HG03039 (cell line): ENCODE measurements at regions not wholly inside any gene's neighbourhood (a gene's known extent, or its start where the extent isn't known, plus 50 kb on each side); places are given as distances from the start of the nearest gene placed in this dataset.

Experiments used
- ATAC-seq: cut with Tn5 transposase; IDR thresholded peaks from one replicate; pipeline ENCODE4 v1.9.1; 2021; ENCODE audit warnings: mild to moderate bottlenecking, moderate library complexity; ENCODE audit not compliant: unreplicated experiment

DNA sequence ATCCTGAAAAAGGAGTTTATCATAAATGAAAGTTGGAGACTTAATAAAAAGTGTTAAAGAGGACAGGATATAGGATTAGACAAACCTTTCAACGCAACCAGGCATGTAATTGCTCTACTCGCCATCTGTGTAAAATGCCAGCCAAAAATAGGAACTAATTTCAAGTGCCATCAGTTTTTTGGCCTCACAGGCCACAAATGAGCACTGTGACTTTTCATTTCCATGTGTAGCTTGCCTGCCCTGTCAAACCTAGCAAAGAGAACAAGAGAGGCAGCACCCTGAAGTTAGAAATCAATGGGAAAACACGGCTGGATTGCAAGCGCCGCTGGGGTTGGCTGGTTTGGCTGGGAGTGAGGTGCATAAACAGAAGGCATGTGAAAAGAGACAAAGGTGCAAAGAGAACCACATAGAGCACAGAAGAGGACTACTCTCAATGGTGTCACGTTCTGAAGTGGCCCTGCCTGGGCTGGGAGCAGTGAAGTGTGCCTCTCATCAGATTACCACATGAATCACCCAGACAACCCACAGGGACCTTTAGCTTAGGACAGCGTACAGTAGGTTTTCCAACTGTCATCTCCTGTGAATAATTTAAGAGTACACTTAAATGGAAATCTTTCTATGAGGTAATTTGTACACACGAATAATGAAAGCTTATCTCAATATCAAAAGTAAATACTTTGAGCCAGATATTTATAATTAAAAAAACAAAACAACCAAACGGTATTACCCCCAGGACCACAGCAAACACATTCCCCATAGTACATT is 78.0 kb upstream of the NHSL1 start:
- ATAC-seq = no peak

DNA sequence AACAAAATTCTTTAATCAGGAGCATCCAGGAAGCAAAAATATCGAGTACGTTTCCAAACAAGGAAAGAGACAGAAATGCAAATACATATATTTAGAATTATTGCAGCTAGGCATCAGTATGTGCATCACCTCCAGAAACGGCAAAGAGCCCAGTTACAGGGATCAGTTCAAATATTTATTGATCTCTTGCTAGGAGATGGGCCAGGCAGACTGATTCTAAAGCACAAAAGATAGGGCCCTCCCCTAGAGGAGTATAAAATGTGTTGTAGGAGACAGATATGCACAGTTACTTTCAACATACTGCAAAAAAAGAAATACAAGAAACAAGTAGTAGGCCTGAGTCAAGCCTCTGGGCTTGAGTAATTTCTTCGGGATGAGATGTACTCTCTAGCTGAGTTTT is 80.7 kb upstream of the NHSL1 start:
- no peak for ATAC-seq

- no peak for ATAC-seq
These were observed 81.5 kb upstream of the NHSL1 start for GRCh38 chr6:138580801-138581200.

GRCh38 chr6:138582573-138582972 is 83.3 kb upstream of the NHSL1 start:
- ATAC-seq = no peak

DNA sequence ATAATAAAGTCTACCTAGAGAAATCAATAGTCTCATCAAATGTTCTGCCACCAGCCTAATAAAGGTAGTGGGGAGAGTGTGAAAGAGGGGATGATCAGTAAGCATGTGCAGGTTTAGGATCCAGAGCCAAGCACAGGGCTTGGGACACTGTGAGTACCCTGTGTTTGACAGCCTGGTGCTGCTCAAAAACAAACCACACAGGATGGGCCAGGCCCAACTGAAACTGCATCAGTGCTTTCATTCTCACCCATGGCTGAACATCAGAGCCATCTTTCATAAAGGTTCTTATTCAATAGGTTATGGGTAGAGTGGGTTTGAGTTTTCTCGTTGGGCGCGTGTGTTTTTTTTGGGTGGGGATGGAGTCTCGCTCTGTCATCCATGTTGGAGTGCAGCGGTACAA is 87.3 kb upstream of the NHSL1 start:
- no peak for ATAC-seq

DNA sequence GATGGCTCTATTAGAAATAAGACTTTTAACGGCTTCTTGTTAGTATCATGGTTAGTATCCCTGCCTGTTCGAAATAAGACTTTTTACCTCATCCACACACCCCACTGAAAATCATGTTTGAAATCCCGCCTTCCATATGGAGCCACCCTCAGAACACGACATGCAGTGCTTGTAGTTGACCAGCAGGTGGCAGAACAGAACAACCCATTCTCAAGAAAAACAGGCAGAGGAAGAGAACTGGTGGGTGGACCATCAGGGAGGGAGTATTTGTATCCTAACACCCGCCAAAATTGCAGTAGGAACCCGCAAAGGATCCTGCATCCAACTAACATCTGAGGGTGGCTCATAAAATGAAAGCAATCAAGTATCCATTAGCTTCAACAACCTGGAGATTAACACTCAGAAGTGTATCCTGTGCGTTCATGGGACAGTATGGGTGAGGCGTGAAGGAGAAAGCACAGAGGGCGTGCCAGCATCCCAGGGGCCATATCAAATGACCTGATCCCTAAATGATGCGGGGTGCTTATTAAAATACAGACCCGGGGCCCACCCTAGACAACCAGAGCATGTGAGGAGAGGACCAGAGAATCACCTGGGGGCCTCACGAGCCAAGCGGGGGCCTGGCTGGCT is 89.6 kb upstream of the NHSL1 start:
- no peak for ATAC-seq

GRCh38 chr6:138590796-138591709 is 91.8 kb upstream of the NHSL1 start:
- ATAC-seq = no peak

- no peak for ATAC-seq
These were observed 93.4 kb upstream of the NHSL1 start for GRCh38 chr6:138592749-138593123.

- ATAC-seq = peak; percentile 79
These were observed 94.0 kb upstream of the NHSL1 start for GRCh38 chr6:138593124-138593877.

- no peak for ATAC-seq
These were observed 94.8 kb upstream of the NHSL1 start for GRCh38 chr6:138593909-138594757.

DNA sequence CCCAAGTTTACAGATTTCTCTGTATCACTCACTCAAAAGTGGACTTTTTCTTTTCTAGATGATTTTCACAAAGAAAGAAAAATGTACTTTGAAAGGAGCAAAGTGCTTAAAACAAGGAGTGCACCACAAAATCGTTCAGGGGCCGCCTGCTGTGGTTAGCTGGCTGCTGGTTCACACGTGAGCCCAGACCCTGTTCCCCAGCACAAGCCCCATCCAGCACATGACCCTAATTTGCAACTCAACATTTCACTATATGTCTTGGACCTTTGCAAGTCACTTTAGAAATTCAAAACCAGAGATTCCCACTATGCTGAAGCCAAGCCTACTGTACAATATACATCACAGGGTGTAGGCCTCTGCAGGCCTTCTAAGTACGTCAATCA is 95.5 kb upstream of the NHSL1 start:
- ATAC-seq = no peak

DNA sequence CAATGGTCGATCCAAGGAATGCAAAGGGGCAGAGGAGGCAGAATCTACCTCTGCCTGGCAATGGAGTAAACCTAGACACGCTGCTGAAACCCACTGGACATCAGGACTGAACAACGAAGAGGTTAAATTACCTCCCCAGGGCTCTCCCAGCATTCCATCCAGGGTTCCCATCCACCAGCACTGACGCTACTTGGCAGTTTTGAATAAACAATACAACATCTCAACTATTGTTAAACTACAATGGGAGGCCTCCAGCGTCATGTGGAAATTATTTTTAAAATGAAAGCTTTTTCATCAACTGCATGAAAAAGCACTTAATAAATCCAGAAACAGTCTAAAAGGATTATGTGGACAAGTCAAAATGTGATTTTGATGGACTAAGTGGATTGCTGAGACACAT is 96.8 kb upstream of the NHSL1 start:
- no peak for ATAC-seq

GRCh38 chr6:138596591-138596990 is 97.3 kb upstream of the NHSL1 start:
- no peak for ATAC-seq

DNA sequence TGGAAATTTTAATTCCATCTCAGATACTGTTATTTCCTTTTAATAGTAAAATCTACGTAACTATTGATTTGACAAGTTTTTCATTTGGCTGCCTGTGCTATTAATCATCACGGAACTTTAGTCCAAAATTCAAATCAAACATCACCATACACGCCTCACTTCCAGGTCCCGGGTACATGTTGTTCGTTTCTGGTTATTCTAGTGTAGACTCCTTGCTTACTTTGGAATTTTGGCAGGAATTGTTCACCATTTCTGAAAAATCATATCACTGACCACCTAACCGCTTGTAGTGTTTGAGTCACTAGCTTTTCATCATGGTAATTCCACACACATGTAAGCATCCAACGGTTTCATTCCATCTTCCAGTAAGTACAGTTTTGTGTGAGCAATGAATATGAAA is 98.0 kb upstream of the NHSL1 start:
- ATAC-seq = no peak

DNA sequence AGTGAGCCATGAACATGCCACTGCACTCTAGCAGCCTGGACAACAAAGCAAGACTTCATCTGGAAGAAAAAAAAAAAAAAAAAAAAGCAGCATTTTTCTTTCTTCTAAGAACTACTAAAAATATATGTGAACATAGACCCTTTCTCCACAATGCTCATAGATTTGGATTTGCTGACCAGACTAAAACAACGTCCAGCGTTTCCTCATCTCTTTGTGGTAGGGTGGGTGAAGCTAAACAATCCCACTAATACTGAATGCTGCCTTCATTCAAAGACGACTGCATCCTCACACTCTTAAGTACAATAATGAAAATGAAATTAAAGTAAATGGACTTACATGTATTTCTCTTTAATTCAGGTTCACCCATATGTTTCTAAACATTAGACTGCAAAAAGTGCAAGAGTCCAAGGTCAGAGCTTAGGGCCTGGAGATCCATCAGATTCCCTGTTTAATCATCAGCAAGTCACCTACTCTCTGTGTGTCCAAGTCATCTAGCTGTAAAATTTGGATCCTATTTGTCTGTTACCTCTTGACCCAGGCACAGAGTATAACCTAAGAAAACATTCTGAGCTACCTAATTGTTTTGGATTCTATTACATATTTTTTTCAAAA is 99.4 kb upstream of the NHSL1 start:
- ATAC-seq = no peak

- ATAC-seq = no peak
These were observed 101.0 kb upstream of the NHSL1 start for GRCh38 chr6:138600261-138600660.

DNA sequence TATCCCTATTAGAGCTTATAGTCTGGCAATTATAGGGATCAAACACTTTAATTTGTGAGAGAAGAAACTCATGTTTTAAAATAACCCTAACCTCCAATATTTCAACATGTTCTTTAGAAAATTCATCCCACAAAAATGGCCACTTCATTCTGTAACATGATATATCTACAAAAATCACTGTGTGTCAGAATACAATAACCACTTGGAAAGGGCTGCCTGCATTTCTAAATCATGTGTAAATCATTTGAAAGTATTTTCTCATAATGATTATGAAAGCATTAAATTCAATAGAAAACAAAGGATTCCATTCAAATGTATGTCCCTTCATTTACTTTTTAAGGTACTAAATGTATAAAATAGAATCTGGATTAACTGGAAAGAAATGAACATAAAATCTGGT is 101.4 kb upstream of the NHSL1 start:
- no peak for ATAC-seq

DNA sequence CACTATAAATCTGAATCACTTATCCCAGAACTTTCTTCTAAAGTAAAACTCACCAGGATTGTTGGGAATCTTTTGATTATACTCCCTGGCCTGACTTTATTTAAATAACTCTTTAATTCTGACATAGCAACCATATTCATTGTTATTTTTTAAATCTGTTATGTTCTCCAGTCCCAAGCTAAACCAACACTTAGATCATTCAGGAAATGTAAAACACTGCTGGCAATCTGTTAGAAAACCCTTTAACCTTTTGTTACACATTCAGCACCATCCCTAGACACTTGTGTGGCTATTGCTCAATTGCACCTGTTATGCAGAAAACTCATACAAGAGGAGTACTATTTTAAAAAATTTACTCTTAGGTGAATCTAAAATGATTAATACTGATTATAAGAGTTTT is 101.8 kb upstream of the NHSL1 start:
- no peak for ATAC-seq

DNA sequence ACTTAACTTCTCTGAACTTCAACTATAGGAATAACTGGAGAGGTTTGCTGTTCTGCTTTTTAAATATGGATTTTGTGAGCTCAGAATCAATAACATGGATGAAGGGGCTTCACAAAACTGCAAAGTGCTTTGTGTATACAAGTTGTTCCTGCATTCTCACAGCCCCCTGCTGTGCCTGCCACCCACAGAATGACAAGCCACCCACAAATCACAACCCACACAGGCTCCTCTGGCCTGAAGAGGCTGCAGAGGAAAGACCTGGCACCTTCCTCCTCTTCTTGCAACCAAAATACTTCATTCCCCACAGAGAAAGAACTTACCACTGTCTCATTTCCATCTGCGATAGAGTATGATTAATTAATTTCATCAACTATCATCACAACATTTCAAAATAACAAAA is 106.7 kb upstream of the NHSL1 start:
- no peak for ATAC-seq
